Fibroblast of villous mesenchyme (primary cell): ENCODE measurements at regions not wholly inside any gene's neighbourhood (a gene's known extent, or its start where the extent isn't known, plus 50 kb on each side); places are given as distances from the start of the nearest gene placed in this dataset.

Experiments used
- DNase-seq: peaks from one replicate; pipeline ENCODE4 v3.0.0-alpha.2; 2010; ENCODE audit warnings: low read depth
- H3K4me3 ChIP-seq: 2 replicates; pipeline ENCODE4 v1.5.1; 2011; ENCODE audit warnings: low read depth, mild to moderate bottlenecking, low read length
- CTCF ChIP-seq: IDR thresholded peaks from 2 replicates; pipeline ENCODE4 v1.5.1; 2012; ENCODE audit warnings: low read depth, mild to moderate bottlenecking, low read length; ENCODE audit not compliant: insufficient read depth

GRCh38 chr16:54501797-54502196 lies 215.2 kb upstream of the IRX3 start:
- no peak for DNase-seq
- no peak overlapping the region for H3K4me3 ChIP-seq
- TF ChIP-seq CTCF = no peak

GRCh38 chr16:54493594-54493993 lies 207.0 kb upstream of the IRX3 start:
- H3K4me3 ChIP-seq = no peak overlapping the region
- no peak for TF ChIP-seq CTCF
- no peak for DNase-seq

GRCh38 chr16:54493061-54493460 lies 206.5 kb upstream of the IRX3 start:
- no peak for TF ChIP-seq CTCF
- H3K4me3 ChIP-seq = no peak overlapping the region
- DNase-seq = peak; percentile 34

- DNase-seq = no peak
- no peak for TF ChIP-seq CTCF
- H3K4me3 ChIP-seq = no peak overlapping the region
These were observed 203.5 kb upstream of the IRX3 start for GRCh38 chr16:54490112-54490488.

GRCh38 chr16:54489225-54490111 lies 202.9 kb upstream of the IRX3 start:
- peak; percentile 22 for DNase-seq
- no peak overlapping the region for H3K4me3 ChIP-seq
- TF ChIP-seq CTCF = no peak

- no peak overlapping the region for H3K4me3 ChIP-seq
- no peak for TF ChIP-seq CTCF
- no peak for DNase-seq
These were observed 202.1 kb upstream of the IRX3 start for GRCh38 chr16:54488729-54489128.

GRCh38 chr16:54487933-54488332 lies 201.3 kb upstream of the IRX3 start:
- TF ChIP-seq CTCF = no peak
- no peak for DNase-seq
- no peak overlapping the region for H3K4me3 ChIP-seq
